ENCODE measurements at regions not wholly inside any gene's neighbourhood (a gene's known extent, or its start where the extent isn't known, plus 50 kb on each side); places are given as distances from the start of the nearest gene placed in this dataset.

- ChIA-PET POLR2A (no interaction called here), CTCF (interaction anchor here (1.2 kb wide), 1 partner anchor 136 kb away, joined by 8 read pairs; no protein-coding TSS in a partner anchor)
- Histone ChIP-seq H3K79me2 (ENCODE audit: insufficient read depth) (no peaks in the 10 kb centered on the region), H3K4me1 (ENCODE audit: control insufficient read depth in 1 of 2, insufficient read depth in 2 of 2, low read depth in 1 of 2, low read length in 1 of 2) (no peaks in the 10 kb centered on the region), H3K36me3 (replicated peaks in 1 of 2; ENCODE audit: control insufficient read depth in 1 of 2, insufficient read depth in 2 of 2, low read length in 1 of 2) (no peaks in the 10 kb centered on the region), H2AFZ (ENCODE audit: low read depth) (no peak overlapping the region), H3K27me3 (ENCODE audit: insufficient read depth) (peaks cover 5% of the 10 kb centered on the region; the same call in 1 of the 2 replicates), H3K9ac (no peak overlapping the region), H3K27ac (ENCODE audit: low read depth in 2 of 2, low read length in 1 of 2) (no peak overlapping the region), H4K20me1 (ENCODE audit: insufficient read depth) (no peaks in the 10 kb centered on the region), H3K9me2 (no peaks in the 10 kb centered on the region), H3K4me2 (no peak overlapping the region), H3F3A (replicated peaks; ENCODE audit: insufficient read depth) (no peaks in the 10 kb centered on the region), H3K9me3 (no peaks in the 10 kb centered on the region), H3K4me3 (ENCODE audit: low read depth in 2 of 2, low read length in 1 of 2) (no peak overlapping the region)
- 0% methylated on average over 1 of the region's 1 CpG for WGBS (ENCODE audit: low lambda C conversion rate)
- DNase-seq: no peak
- TF ChIP-seq, protein P1, sequence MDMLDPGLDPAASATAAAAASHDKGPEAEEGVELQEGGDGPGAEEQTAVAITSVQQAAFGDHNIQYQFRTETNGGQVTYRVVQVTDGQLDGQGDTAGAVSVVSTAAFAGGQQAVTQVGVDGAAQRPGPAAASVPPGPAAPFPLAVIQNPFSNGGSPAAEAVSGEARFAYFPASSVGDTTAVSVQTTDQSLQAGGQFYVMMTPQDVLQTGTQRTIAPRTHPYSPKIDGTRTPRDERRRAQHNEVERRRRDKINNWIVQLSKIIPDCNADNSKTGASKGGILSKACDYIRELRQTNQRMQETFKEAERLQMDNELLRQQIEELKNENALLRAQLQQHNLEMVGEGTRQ (IDR thresholded peaks at IDR 0.05; ENCODE audit: borderline replicate concordance, low read depth, low read length): no peak
- TF ChIP-seq, protein P2, sequence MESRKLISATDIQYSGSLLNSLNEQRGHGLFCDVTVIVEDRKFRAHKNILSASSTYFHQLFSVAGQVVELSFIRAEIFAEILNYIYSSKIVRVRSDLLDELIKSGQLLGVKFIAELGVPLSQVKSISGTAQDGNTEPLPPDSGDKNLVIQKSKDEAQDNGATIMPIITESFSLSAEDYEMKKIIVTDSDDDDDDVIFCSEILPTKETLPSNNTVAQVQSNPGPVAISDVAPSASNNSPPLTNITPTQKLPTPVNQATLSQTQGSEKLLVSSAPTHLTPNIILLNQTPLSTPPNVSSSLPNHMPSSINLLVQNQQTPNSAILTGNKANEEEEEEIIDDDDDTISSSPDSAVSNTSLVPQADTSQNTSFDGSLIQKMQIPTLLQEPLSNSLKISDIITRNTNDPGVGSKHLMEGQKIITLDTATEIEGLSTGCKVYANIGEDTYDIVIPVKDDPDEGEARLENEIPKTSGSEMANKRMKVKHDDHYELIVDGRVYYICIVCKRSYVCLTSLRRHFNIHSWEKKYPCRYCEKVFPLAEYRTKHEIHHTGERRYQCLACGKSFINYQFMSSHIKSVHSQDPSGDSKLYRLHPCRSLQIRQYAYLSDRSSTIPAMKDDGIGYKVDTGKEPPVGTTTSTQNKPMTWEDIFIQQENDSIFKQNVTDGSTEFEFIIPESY (IDR thresholded peaks at IDR 0.05; ENCODE audit: borderline replicate concordance, low read depth): no peak
- TF ChIP-seq GATA2 (CRISPR knock-in tag; IDR thresholded peaks at IDR 0.05): no peak
- TF ChIP-seq SMC3 (IDR thresholded peaks at IDR 0.05; ENCODE audit: low read depth, low read length): no peak
- TF ChIP-seq CTCF (IDR thresholded peaks at IDR 0.05): no peak
- no peak for TF ChIP-seq CHD2 (IDR thresholded peaks at IDR 0.05; ENCODE audit: low read length, partially characterized antibody)
- no peak for TF ChIP-seq EP300 (IDR thresholded peaks at IDR 0.05; ENCODE audit: borderline replicate concordance in 1 of 2, low read depth in 1 of 2, low read length in 1 of 2)
- TF ChIP-seq RFX5 (IDR thresholded peaks at IDR 0.05; ENCODE audit: low read length): no peak
- TF ChIP-seq ELF1 (IDR thresholded peaks at IDR 0.05): no peak
- TF ChIP-seq MXI1 (IDR thresholded peaks at IDR 0.05; ENCODE audit: low read depth, low read length): no peak
- TF ChIP-seq NFIC (IDR thresholded peaks at IDR 0.05; ENCODE audit: borderline replicate concordance): no peak
- no peak for TF ChIP-seq RXRA (IDR thresholded peaks at IDR 0.05; ENCODE audit: borderline replicate concordance, low read depth)
- TF ChIP-seq JUND (IDR thresholded peaks at IDR 0.05): no peak
- TF ChIP-seq, protein P3, sequence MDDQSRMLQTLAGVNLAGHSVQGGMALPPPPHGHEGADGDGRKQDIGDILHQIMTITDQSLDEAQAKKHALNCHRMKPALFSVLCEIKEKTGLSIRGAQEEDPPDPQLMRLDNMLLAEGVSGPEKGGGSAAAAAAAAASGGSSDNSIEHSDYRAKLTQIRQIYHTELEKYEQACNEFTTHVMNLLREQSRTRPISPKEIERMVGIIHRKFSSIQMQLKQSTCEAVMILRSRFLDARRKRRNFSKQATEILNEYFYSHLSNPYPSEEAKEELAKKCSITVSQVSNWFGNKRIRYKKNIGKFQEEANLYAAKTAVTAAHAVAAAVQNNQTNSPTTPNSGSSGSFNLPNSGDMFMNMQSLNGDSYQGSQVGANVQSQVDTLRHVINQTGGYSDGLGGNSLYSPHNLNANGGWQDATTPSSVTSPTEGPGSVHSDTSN (IDR thresholded peaks at IDR 0.05): no peak
Observed at GRCh38 chr7:32346253-32346652, 143.9 kb downstream of the LSM5 start.

Data from SK-N-SH (cell line).